ENCODE measurements at regions not wholly inside any gene's neighbourhood (a gene's known extent, or its start where the extent isn't known, plus 50 kb on each side); places are given as distances from the start of the nearest gene placed in this dataset.

DNA sequence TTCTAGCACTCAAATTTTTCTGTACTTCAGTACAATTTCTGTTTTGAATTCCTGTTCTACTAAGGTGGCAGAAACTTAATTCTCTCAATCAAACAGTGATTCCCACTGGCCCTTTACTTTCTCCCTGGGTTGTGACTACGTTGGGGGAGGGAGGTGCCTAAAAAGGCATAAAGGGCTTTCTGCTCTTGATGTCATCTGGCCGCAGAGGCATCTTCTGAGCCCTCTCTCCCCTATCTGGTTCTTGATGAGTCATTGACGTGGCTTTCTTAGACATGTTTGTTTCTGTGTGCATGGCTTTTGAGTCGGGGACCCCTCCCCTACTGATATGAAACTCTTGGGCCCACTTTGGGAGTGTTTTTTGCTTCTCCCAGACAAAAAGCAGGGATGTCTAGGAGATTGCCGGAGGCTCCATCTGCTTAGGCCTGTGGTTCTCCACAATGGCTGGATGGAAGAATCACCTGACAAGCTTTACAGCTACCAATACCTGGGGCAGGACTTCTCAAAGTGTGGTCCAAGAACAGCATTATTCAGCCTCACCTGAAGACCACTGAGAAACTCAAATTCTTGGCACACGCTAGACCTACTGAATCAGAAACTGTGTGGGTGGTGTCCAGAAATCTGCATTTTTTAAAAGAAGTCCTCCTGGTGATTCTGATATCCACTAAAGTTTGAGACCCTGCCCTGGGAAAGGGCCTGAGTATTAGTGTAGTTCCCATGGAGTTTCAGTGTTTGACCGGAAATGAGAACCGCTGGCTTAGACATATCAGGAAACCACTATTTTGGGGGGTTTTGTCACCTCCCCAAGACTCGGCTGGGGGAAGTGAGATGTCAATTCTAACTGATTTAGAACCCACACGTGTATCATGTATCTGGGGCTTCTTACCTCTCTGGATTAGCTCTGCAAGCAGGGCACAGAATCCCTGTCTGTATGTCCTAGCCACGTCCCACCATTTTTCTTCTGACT is 395.7 kb upstream of the PDE3A start:
- Histone ChIP-seq H3K9ac (ENCODE audit: low read depth in 1 of 3, low read length in 3 of 3) (no peak overlapping the region), H3K27ac (ENCODE audit: low read depth, low read length) (no peak overlapping the region), H3K4me1 (ENCODE audit: control insufficient read depth in 3 of 3, insufficient read depth in 3 of 3, low read length in 3 of 3) (no peaks in the 10 kb centered on the region), H3K27me3 (ENCODE audit: control insufficient read depth in 3 of 3, insufficient read depth in 3 of 3, low read length in 3 of 3) (no peaks in the 10 kb centered on the region), H3K9me3 (ENCODE audit: control insufficient read depth in 3 of 3, low read length in 3 of 3) (no peaks in the 10 kb centered on the region), H3K4me3 (ENCODE audit: low read length in 3 of 3) (no peak overlapping the region), H3K36me3 (ENCODE audit: control insufficient read depth in 3 of 3, insufficient read depth in 3 of 3, low read length in 3 of 3) (no peaks in the 10 kb centered on the region)

DNA sequence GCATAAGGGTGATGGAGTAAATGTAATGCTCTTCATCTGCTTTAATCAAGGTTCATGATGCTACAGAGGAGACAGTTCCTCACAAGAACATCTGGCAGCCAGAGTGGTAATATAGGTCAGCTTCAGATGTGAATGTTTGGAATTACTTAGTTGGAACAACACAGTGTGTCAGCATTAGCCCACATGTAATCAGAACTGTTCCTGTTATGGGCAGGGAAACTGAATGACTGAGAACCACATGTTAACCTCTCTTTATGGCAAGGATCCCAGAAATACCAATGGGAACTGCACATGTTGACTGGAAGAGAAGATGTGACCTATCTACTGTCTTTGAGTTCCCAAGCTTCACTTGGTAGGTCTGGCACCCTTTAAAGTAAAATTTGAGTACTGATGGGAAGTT is 390.1 kb upstream of the PDE3A start:
- Histone ChIP-seq H3K27ac (ENCODE audit: low read depth, low read length) (no peak overlapping the region), H3K4me1 (ENCODE audit: control insufficient read depth in 3 of 3, insufficient read depth in 3 of 3, low read length in 3 of 3) (no peaks in the 10 kb centered on the region), H3K9me3 (ENCODE audit: control insufficient read depth in 3 of 3, low read length in 3 of 3) (no peaks in the 10 kb centered on the region), H3K27me3 (ENCODE audit: control insufficient read depth in 3 of 3, insufficient read depth in 3 of 3, low read length in 3 of 3) (no peaks in the 10 kb centered on the region), H3K9ac (ENCODE audit: low read depth in 1 of 3, low read length in 3 of 3) (no peak overlapping the region), H3K36me3 (ENCODE audit: control insufficient read depth in 3 of 3, insufficient read depth in 3 of 3, low read length in 3 of 3) (no peaks in the 10 kb centered on the region), H3K4me3 (ENCODE audit: low read length in 3 of 3) (no peak overlapping the region)

DNA sequence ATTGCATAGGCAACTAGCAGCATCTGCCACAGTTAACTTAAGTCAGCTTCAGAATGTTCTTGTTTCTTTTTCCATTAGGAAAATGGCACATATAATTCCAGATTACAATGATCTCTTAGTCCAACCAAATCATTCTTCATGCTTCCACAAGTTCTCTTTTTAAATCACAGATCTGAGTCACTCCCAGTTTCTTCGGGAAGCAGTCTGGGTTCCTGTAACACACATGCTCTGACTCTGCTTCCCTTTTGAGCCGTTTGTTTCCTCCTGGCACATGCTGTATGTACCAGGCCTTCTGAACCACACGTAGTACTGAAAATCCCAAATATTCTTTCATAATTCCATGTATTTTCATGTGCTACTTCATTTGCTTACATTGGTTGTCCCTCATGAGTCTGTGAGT is 388.8 kb upstream of the PDE3A start:
- H3K4me3 ChIP-seq (ENCODE audit: low read length in 3 of 3), result no peak overlapping the region
- no peaks in the 10 kb centered on the region for H3K9me3 ChIP-seq (ENCODE audit: control insufficient read depth in 3 of 3, low read length in 3 of 3)
- no peaks in the 10 kb centered on the region for H3K36me3 ChIP-seq (ENCODE audit: control insufficient read depth in 3 of 3, insufficient read depth in 3 of 3, low read length in 3 of 3)
- no peak overlapping the region for H3K27ac ChIP-seq (ENCODE audit: low read depth, low read length)
- H3K27me3 ChIP-seq (ENCODE audit: control insufficient read depth in 3 of 3, insufficient read depth in 3 of 3, low read length in 3 of 3), result no peaks in the 10 kb centered on the region
- H3K4me1 ChIP-seq (ENCODE audit: control insufficient read depth in 3 of 3, insufficient read depth in 3 of 3, low read length in 3 of 3), result no peaks in the 10 kb centered on the region
- no peak overlapping the region for H3K9ac ChIP-seq (ENCODE audit: low read depth in 1 of 3, low read length in 3 of 3)

DNA sequence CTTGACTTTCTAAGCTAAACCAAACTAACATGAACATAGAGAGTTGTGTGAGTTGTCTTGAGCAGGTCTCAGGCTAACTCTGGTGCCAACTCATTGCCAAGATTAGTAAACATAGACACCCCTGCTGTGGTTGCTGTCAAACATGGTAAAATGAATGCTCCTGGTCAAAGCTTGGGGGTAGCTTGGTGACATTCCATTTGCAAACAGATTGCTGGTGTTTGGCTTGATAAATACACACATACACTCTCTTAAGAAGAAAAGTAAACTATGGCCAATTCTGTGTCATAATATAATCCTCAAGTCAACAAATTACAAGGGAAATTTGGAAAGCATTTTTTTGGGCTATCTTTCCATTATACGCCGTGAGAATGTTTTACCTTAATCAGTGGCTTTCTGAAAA is 386.4 kb upstream of the PDE3A start:
- no peaks in the 10 kb centered on the region for H3K36me3 ChIP-seq (ENCODE audit: control insufficient read depth in 3 of 3, insufficient read depth in 3 of 3, low read length in 3 of 3)
- H3K27ac ChIP-seq (ENCODE audit: low read depth, low read length), result no peak overlapping the region
- H3K27me3 ChIP-seq (ENCODE audit: control insufficient read depth in 3 of 3, insufficient read depth in 3 of 3, low read length in 3 of 3), result no peaks in the 10 kb centered on the region
- H3K9ac ChIP-seq (ENCODE audit: low read depth in 1 of 3, low read length in 3 of 3), result no peak overlapping the region
- H3K4me3 ChIP-seq (ENCODE audit: low read length in 3 of 3), result no peak overlapping the region
- no peaks in the 10 kb centered on the region for H3K9me3 ChIP-seq (ENCODE audit: control insufficient read depth in 3 of 3, low read length in 3 of 3)
- H3K4me1 ChIP-seq (ENCODE audit: control insufficient read depth in 3 of 3, insufficient read depth in 3 of 3, low read length in 3 of 3), result no peaks in the 10 kb centered on the region

DNA sequence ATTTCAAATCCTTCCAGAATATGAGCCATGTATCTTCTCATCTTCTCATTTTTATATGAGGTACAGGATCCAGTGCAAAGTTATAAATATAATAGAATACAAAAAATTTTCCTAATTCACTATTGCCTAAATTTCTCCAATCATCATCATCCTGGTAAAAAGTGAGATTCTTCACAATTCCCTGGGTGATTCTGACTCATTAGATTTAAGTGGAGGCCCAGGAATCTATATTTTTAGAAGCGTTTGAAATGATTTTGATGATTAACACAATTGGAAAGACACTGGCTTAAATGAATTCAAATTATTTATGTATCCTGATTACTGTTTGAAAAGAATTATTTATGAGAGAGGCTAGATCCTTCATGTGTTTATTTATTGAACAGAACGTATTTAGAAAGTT is 380.3 kb upstream of the PDE3A start:
- H3K4me1 ChIP-seq (ENCODE audit: control insufficient read depth in 3 of 3, insufficient read depth in 3 of 3, low read length in 3 of 3), result peaks cover 0 to 7% (median 0%) of the 10 kb centered on the region in 3 donors
- H3K9ac ChIP-seq (ENCODE audit: low read depth in 1 of 3, low read length in 3 of 3), result no peak overlapping the region
- H3K27ac ChIP-seq (ENCODE audit: low read depth, low read length), result no peak overlapping the region
- H3K36me3 ChIP-seq (ENCODE audit: control insufficient read depth in 3 of 3, insufficient read depth in 3 of 3, low read length in 3 of 3), result no peaks in the 10 kb centered on the region
- no peak overlapping the region for H3K4me3 ChIP-seq (ENCODE audit: low read length in 3 of 3)
- H3K9me3 ChIP-seq (ENCODE audit: control insufficient read depth in 3 of 3, low read length in 3 of 3), result no peaks in the 10 kb centered on the region
- H3K27me3 ChIP-seq (ENCODE audit: control insufficient read depth in 3 of 3, insufficient read depth in 3 of 3, low read length in 3 of 3), result no peaks in the 10 kb centered on the region

DNA sequence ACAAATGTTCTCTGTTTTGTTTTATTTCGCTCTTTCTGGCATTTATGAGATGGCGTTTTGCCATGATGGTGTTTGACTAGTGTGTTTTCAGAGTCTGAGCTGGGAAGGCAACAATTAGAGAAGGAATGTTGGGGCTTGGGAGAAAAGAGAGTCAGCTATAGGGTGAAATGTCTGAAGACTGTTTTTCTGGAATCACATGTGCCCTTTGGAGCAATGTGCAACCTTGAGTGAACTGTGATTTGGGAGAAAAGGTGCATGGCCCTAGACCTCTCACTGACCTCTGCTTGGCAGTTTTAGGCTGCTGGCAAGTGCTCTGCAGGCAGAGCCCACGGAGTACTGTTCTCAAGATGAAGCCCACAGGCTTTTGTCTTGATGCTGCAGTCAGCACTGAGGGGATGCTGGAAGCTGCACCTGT is 379.9 kb upstream of the PDE3A start:
- no peak overlapping the region for H3K4me3 ChIP-seq (ENCODE audit: low read length in 3 of 3)
- H3K27me3 ChIP-seq (ENCODE audit: control insufficient read depth in 3 of 3, insufficient read depth in 3 of 3, low read length in 3 of 3), result no peaks in the 10 kb centered on the region
- H3K9ac ChIP-seq (ENCODE audit: low read depth in 1 of 3, low read length in 3 of 3), result no peak overlapping the region
- no peaks in the 10 kb centered on the region for H3K36me3 ChIP-seq (ENCODE audit: control insufficient read depth in 3 of 3, insufficient read depth in 3 of 3, low read length in 3 of 3)
- H3K4me1 ChIP-seq (ENCODE audit: control insufficient read depth in 3 of 3, insufficient read depth in 3 of 3, low read length in 3 of 3), result peaks cover 0 to 7% (median 0%) of the 10 kb centered on the region in 3 donors
- H3K9me3 ChIP-seq (ENCODE audit: control insufficient read depth in 3 of 3, low read length in 3 of 3), result no peaks in the 10 kb centered on the region
- no peak overlapping the region for H3K27ac ChIP-seq (ENCODE audit: low read depth, low read length)

DNA sequence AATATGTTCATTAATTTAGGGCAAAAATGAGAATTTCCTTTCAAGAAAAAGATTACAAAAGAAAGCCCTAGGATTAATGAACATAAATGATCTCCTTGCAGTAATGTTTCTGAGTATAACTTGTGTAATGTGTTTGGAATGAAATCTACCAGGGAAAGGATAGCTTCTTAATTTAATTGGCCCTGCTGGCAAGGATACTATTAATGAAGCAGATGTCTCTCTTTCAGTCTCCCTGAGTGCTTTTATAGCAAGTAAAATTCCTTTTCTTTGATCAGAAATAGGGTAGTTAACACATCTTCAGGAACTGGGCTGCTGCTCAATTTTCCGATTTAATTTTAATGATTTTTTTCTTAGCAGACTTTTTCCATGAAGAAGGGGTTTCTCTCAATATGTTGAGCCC is 379.4 kb upstream of the PDE3A start:
- H3K4me1 ChIP-seq (ENCODE audit: control insufficient read depth in 3 of 3, insufficient read depth in 3 of 3, low read length in 3 of 3), result peaks cover 0 to 7% (median 0%) of the 10 kb centered on the region in 3 donors
- H3K27me3 ChIP-seq (ENCODE audit: control insufficient read depth in 3 of 3, insufficient read depth in 3 of 3, low read length in 3 of 3), result no peaks in the 10 kb centered on the region
- H3K27ac ChIP-seq (ENCODE audit: low read depth, low read length), result no peak overlapping the region
- no peak overlapping the region for H3K4me3 ChIP-seq (ENCODE audit: low read length in 3 of 3)
- H3K36me3 ChIP-seq (ENCODE audit: control insufficient read depth in 3 of 3, insufficient read depth in 3 of 3, low read length in 3 of 3), result no peaks in the 10 kb centered on the region
- no peak overlapping the region for H3K9ac ChIP-seq (ENCODE audit: low read depth in 1 of 3, low read length in 3 of 3)
- no peaks in the 10 kb centered on the region for H3K9me3 ChIP-seq (ENCODE audit: control insufficient read depth in 3 of 3, low read length in 3 of 3)

DNA sequence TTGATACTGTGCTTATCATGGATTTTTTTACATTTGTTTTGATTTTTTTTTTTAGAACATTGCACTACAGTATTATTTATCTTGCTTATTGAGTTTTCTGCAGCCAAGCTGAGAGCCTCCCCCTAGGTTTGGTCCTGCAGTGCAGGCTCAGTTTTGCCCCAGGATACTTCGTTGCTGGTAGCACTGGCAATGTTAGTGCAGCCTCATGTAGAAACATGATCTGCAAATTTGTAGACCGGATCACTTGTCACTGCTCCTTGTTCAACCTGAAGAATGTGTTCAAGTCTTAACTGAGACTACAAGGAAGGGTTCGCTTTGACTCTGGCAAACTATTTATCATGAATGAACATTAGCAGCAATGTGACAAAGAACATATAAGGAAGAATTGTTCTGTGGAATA is 377.2 kb upstream of the PDE3A start:
- Histone ChIP-seq H3K4me3 (ENCODE audit: low read length in 3 of 3) (no peak overlapping the region), H3K36me3 (ENCODE audit: control insufficient read depth in 3 of 3, insufficient read depth in 3 of 3, low read length in 3 of 3) (no peaks in the 10 kb centered on the region), H3K27me3 (ENCODE audit: control insufficient read depth in 3 of 3, insufficient read depth in 3 of 3, low read length in 3 of 3) (no peaks in the 10 kb centered on the region), H3K4me1 (ENCODE audit: control insufficient read depth in 3 of 3, insufficient read depth in 3 of 3, low read length in 3 of 3) (peaks cover 0 to 7% (median 0%) of the 10 kb centered on the region in 3 donors), H3K9ac (ENCODE audit: low read depth in 1 of 3, low read length in 3 of 3) (no peak overlapping the region), H3K27ac (ENCODE audit: low read depth, low read length) (no peak overlapping the region), H3K9me3 (ENCODE audit: control insufficient read depth in 3 of 3, low read length in 3 of 3) (no peaks in the 10 kb centered on the region)

DNA sequence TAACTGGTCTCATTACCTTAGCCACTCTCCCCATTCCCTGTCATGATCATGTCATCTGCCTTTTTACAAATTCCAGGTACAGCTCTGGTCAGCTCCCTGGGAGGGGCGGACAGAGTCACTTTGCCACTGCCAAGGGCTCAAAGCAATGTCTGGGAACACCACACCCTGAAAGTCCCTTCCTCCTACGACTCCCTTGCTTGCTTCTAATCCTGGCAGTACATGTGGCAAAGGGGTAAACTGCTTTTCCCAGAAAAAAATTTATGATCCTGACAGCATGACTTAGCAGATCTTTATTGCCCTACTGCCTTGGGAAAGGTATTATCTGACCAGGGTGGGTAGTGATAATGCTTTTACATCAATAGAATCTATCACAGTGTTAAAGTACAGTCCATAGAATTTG is 376.0 kb upstream of the PDE3A start:
- Histone ChIP-seq H3K27me3 (ENCODE audit: control insufficient read depth in 3 of 3, insufficient read depth in 3 of 3, low read length in 3 of 3) (no peaks in the 10 kb centered on the region), H3K4me1 (ENCODE audit: control insufficient read depth in 3 of 3, insufficient read depth in 3 of 3, low read length in 3 of 3) (peaks cover 0 to 7% (median 0%) of the 10 kb centered on the region in 3 donors), H3K27ac (ENCODE audit: low read depth, low read length) (no peak overlapping the region), H3K9me3 (ENCODE audit: control insufficient read depth in 3 of 3, low read length in 3 of 3) (no peaks in the 10 kb centered on the region), H3K36me3 (ENCODE audit: control insufficient read depth in 3 of 3, insufficient read depth in 3 of 3, low read length in 3 of 3) (no peaks in the 10 kb centered on the region), H3K4me3 (ENCODE audit: low read length in 3 of 3) (no peak overlapping the region), H3K9ac (ENCODE audit: low read depth in 1 of 3, low read length in 3 of 3) (no peak overlapping the region)

DNA sequence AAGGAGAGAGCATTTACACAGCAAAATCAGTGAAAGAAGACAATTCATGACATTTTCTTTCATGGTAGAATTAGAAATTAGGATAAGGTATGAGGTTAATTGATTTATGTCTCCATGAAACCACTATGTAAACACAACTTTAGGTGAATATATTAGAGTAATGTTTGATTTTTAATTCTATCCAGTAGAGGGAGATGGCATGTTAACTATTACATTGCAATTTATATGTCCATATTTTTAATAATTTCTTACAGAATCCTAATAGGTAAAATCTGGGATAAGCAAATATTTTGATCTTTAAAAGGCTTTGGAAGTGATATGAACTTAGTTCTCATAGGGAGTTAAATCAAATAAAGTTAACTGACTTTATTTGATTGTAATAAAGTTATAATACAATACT is 373.4 kb upstream of the PDE3A start:
- no peak overlapping the region for H3K9ac ChIP-seq (ENCODE audit: low read depth in 1 of 3, low read length in 3 of 3)
- H3K27me3 ChIP-seq (ENCODE audit: control insufficient read depth in 3 of 3, insufficient read depth in 3 of 3, low read length in 3 of 3), result no peaks in the 10 kb centered on the region
- no peaks in the 10 kb centered on the region for H3K9me3 ChIP-seq (ENCODE audit: control insufficient read depth in 3 of 3, low read length in 3 of 3)
- no peak overlapping the region for H3K4me3 ChIP-seq (ENCODE audit: low read length in 3 of 3)
- H3K4me1 ChIP-seq (ENCODE audit: control insufficient read depth in 3 of 3, insufficient read depth in 3 of 3, low read length in 3 of 3), result no peaks in the 10 kb centered on the region
- H3K36me3 ChIP-seq (ENCODE audit: control insufficient read depth in 3 of 3, insufficient read depth in 3 of 3, low read length in 3 of 3), result no peaks in the 10 kb centered on the region
- H3K27ac ChIP-seq (ENCODE audit: low read depth, low read length), result no peak overlapping the region

Data from skeletal muscle tissue (tissue), 3 donors.